ENCODE measurements at regions not wholly inside any gene's neighbourhood (a gene's known extent, or its start where the extent isn't known, plus 50 kb on each side); places are given as distances from the start of the nearest gene placed in this dataset.
A peak's percentile ranks its signal among the peaks of the same experiment; 100 is the strongest.

DNA sequence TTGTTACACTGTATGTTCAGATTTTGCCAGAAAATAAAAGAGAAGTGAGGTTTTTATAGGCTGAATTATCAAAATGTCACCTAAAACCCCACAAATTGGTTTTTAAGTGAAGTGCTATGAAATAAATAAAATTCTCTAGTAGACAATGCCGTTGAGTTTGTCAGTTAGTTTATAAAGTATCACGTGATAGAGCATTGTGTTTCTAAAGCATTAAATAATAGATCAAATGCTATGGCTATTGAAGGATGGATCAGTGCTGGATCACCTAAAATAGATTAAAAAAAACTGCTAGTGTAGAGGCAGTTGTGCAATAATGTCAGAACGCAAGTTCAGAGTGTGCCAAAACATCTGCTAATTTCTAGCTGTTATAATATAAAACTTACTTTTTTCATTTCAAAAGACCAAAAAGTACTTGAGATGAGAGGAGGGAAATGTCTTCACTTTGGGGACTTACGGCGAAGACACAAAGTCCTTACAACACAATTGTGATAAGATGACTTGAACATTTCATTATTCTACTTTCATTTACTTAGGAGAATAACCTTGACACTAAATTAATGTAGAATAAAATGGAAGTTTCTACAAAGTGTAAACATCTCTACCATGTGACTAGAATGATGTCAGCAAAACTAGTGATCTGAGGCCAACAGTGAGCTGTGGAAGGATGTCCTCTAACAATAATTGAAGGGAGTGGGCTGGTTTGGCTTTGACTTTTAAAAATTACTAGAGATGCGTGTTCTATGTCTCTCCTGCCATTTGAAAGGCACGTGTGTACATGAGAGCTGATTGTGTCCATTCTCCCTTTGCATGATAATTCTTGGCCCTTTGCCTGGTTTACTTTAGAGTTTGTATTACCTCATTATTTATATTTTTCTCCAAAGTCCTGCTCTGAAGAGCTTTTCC is 154.4 kb upstream of the PDE3A start:
- H4K20me1 ChIP-seq (ENCODE audit: insufficient read depth, low read length), result no peaks in the 10 kb centered on the region
- DNase-seq (ENCODE audit: low spot score), result no peak
- H3K27ac ChIP-seq (ENCODE audit: low read depth, low read length, poor library complexity, severe bottlenecking), result no peak overlapping the region
- H3K4me2 ChIP-seq (ENCODE audit: low read length), result no peak overlapping the region
- no peak overlapping the region for H2AFZ ChIP-seq (ENCODE audit: low read length)
- ChIA-PET CTCF (ENCODE audit: unreplicated experiment) (no interaction called here), POLR2A (interaction anchor here (0.5 to 0.6 kb wide), 2 partner anchors 35 to 42 kb away, joined by 3 to 9 read pairs; no protein-coding TSS in a partner anchor)
- no peak overlapping the region for H3K4me3 ChIP-seq (ENCODE audit: low read depth, low read length, poor library complexity, severe bottlenecking)
- no peaks in the 10 kb centered on the region for H3K36me3 ChIP-seq (ENCODE audit: insufficient read depth, low read length)
- BruUV-seq (replicated peaks), result no TSS peak
- no peak for TF ChIP-seq EZH2phosphoT487 (IDR thresholded peaks at IDR 0.05; ENCODE audit: borderline replicate concordance, low read depth, low read length)
- TF ChIP-seq, protein P1, sequence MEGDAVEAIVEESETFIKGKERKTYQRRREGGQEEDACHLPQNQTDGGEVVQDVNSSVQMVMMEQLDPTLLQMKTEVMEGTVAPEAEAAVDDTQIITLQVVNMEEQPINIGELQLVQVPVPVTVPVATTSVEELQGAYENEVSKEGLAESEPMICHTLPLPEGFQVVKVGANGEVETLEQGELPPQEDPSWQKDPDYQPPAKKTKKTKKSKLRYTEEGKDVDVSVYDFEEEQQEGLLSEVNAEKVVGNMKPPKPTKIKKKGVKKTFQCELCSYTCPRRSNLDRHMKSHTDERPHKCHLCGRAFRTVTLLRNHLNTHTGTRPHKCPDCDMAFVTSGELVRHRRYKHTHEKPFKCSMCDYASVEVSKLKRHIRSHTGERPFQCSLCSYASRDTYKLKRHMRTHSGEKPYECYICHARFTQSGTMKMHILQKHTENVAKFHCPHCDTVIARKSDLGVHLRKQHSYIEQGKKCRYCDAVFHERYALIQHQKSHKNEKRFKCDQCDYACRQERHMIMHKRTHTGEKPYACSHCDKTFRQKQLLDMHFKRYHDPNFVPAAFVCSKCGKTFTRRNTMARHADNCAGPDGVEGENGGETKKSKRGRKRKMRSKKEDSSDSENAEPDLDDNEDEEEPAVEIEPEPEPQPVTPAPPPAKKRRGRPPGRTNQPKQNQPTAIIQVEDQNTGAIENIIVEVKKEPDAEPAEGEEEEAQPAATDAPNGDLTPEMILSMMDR (conservative IDR thresholded peaks at IDR 0.05; ENCODE audit: low read length), result no peak
- intact Hi-C loops (cut with micrococcal nuclease; ENCODE audit: unreplicated experiment), result loop anchor here (5.0 kb wide), 1 partner anchor 82 kb away; no protein-coding TSS in a partner anchor
- no peaks in the 10 kb centered on the region for H3K9me3 ChIP-seq (ENCODE audit: low read length)
- no peaks in the 10 kb centered on the region for H3K9me2 ChIP-seq (ENCODE audit: insufficient read depth, low read length)
- H3K4me1 ChIP-seq (ENCODE audit: insufficient read depth, low read length, poor library complexity, severe bottlenecking), result no peaks in the 10 kb centered on the region
- H3K79me2 ChIP-seq (ENCODE audit: insufficient read depth, low read depth, low read length), result no peaks in the 10 kb centered on the region

DNA sequence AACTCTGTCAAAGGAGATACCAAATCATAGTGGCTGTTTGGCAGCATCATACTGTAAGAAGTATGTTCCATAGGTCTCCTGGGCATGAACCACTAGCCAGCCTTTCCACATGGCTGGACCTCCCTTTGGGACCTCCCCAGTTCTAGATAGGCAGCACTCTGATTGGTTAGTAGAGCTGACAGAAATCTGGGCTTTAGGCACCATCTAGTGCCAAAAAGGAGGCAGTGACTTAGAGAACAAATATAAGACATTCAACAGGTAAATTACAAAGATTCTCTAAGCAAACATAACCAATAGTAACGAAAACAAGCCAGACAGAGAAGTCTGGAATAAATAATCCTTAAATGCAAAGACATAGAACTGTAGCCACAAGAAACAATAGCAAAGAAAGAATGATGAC is 148.0 kb upstream of the PDE3A start:
- Histone ChIP-seq H3K27ac (ENCODE audit: low read depth, low read length, poor library complexity, severe bottlenecking) (no peak overlapping the region), H2AFZ (ENCODE audit: low read length) (no peak overlapping the region), H3K9me2 (ENCODE audit: insufficient read depth, low read length) (no peaks in the 10 kb centered on the region), H3K4me1 (ENCODE audit: insufficient read depth, low read length, poor library complexity, severe bottlenecking) (no peaks in the 10 kb centered on the region), H4K20me1 (ENCODE audit: insufficient read depth, low read length) (no peaks in the 10 kb centered on the region), H3K9me3 (ENCODE audit: low read length) (no peaks in the 10 kb centered on the region), H3K4me2 (ENCODE audit: low read length) (no peak overlapping the region), H3K79me2 (ENCODE audit: insufficient read depth, low read depth, low read length) (no peaks in the 10 kb centered on the region), H3K36me3 (ENCODE audit: insufficient read depth, low read length) (no peaks in the 10 kb centered on the region), H3K4me3 (ENCODE audit: low read depth, low read length, poor library complexity, severe bottlenecking) (no peak overlapping the region)
- POLR2A ChIA-PET, result no interaction called here
- TF ChIP-seq, protein P1 (conservative IDR thresholded peaks at IDR 0.05; ENCODE audit: low read length), result peak; percentile 60
- no peak for TF ChIP-seq EZH2phosphoT487 (IDR thresholded peaks at IDR 0.05; ENCODE audit: borderline replicate concordance, low read depth, low read length)
- intact Hi-C loops (cut with micrococcal nuclease; ENCODE audit: unreplicated experiment), result loop anchor here (1.0 to 5.0 kb wide), 4 partner anchors 98 to 482 kb away; no protein-coding TSS in a partner anchor
- CTCF ChIA-PET (ENCODE audit: unreplicated experiment), result no interaction called here
- DNase-seq (ENCODE audit: low spot score), result peak; percentile 28
- no TSS peak for BruUV-seq (replicated peaks)
